ENCODE measurements at regions not wholly inside any gene's neighbourhood (a gene's known extent, or its start where the extent isn't known, plus 50 kb on each side); places are given as distances from the start of the nearest gene placed in this dataset.
A peak's percentile ranks its signal among the peaks of the same experiment; 100 is the strongest.
"Not testable (repeated sequence)": the region's sequence is repeated elsewhere in the genome, so short reads cannot be mapped to it uniquely, and the experiment has no call there.

- not testable (repeated sequence) for DNase-seq
These were observed 2226.0 kb upstream of the DEFB115 start for GRCh38 chr20:29031262-29031982.

- not testable (repeated sequence) for DNase-seq
These were observed 2213.2 kb upstream of the DEFB115 start for GRCh38 chr20:29044239-29044638.

- DNase-seq: not testable (repeated sequence)
These were observed 2207.4 kb upstream of the DEFB115 start for GRCh38 chr20:29050008-29050606.

GRCh38 chr20:29057866-29058484 lies 2199.5 kb upstream of the DEFB115 start:
- DNase-seq: not testable (repeated sequence)

- not testable (repeated sequence) for DNase-seq
These were observed 2195.0 kb upstream of the DEFB115 start for GRCh38 chr20:29062451-29062850.

GRCh38 chr20:29066341-29066740 lies 2191.1 kb upstream of the DEFB115 start:
- DNase-seq: not testable (repeated sequence)

GRCh38 chr20:29073640-29074039 lies 2183.8 kb upstream of the DEFB115 start:
- DNase-seq: not testable (repeated sequence)

GRCh38 chr20:29079769-29080690 lies 2177.4 kb upstream of the DEFB115 start:
- peak; percentile 13 for DNase-seq

GRCh38 chr20:29081712-29082111 lies 2175.8 kb upstream of the DEFB115 start:
- DNase-seq: not testable (repeated sequence)

GRCh38 chr20:29085625-29086024 lies 2171.8 kb upstream of the DEFB115 start:
- DNase-seq: no peak

GRCh38 chr20:29086145-29086718 lies 2171.2 kb upstream of the DEFB115 start:
- DNase-seq: not testable (repeated sequence)

- DNase-seq: no peak
These were observed 2170.5 kb upstream of the DEFB115 start for GRCh38 chr20:29086938-29087337.

- not testable (repeated sequence) for DNase-seq
These were observed 2169.6 kb upstream of the DEFB115 start for GRCh38 chr20:29087887-29088286.

- DNase-seq: not testable (repeated sequence)
These were observed 2169.0 kb upstream of the DEFB115 start for GRCh38 chr20:29088472-29088871.

- not testable (repeated sequence) for DNase-seq
These were observed 2168.1 kb upstream of the DEFB115 start for GRCh38 chr20:29089409-29089808.

GRCh38 chr20:29093958-29094357 lies 2163.5 kb upstream of the DEFB115 start:
- DNase-seq: not testable (repeated sequence)

- DNase-seq: not testable (repeated sequence)
These were observed 2160.8 kb upstream of the DEFB115 start for GRCh38 chr20:29096695-29097094.

- DNase-seq: not testable (repeated sequence)
These were observed 2149.6 kb upstream of the DEFB115 start for GRCh38 chr20:29107884-29108283.

GRCh38 chr20:29109386-29109785 lies 2148.1 kb upstream of the DEFB115 start:
- not testable (repeated sequence) for DNase-seq

- DNase-seq: not testable (repeated sequence)
These were observed 2142.4 kb upstream of the DEFB115 start for GRCh38 chr20:29115097-29115496.

GRCh38 chr20:29119141-29119540 lies 2138.3 kb upstream of the DEFB115 start:
- no peak for DNase-seq

GRCh38 chr20:29119684-29120083 lies 2137.8 kb upstream of the DEFB115 start:
- DNase-seq: not testable (repeated sequence)

All from CD4-positive, alpha-beta T cell treated with Interleukin-17A for 4 hours (primary cell).